MM.1S (cell line): ENCODE measurements at regions not wholly inside any gene's neighbourhood (a gene's known extent, or its start where the extent isn't known, plus 50 kb on each side); places are given as distances from the start of the nearest gene placed in this dataset.

Source experiments
- DNase-seq: peaks from one replicate; pipeline ENCODE4 v3.0.0-alpha.2; 2015
- H2AFZ ChIP-seq: fragments of 300-600 bp; sonication (generic); 2 replicates; pipeline ENCODE4 v1.6.0; 2016; ENCODE audit warnings: antibody characterized with exemption, low read length
- H3F3A ChIP-seq: fragments of 300-600 bp; sonication (generic); 2 replicates; pipeline ENCODE4 v1.6.1; 2016; ENCODE audit warnings: mild to moderate bottlenecking, antibody characterized with exemption, low read length, moderate library complexity, mixed read lengths; ENCODE audit not compliant: insufficient read depth
- H3K27ac ChIP-seq: fragments of 300-600 bp; sonication (generic); 2 replicates; pipeline ENCODE4 v1.5.1; 2016; ENCODE audit warnings: mild to moderate bottlenecking, low read length
- H3K27me3 ChIP-seq: fragments of 300-600 bp; sonication (generic); replicated peaks from 2 replicates; pipeline ENCODE4 v1.6.0; 2016; ENCODE audit warnings: low read length; ENCODE audit not compliant: insufficient read depth
- H3K36me3 ChIP-seq: fragments of 300-600 bp; sonication (generic); replicated peaks from 2 replicates; pipeline ENCODE4 v1.6.1; 2016; ENCODE audit warnings: mild to moderate bottlenecking, low read length, mixed read lengths; ENCODE audit not compliant: insufficient read depth
- H3K4me1 ChIP-seq: fragments of 300-600 bp; sonication (generic); 2 replicates; pipeline ENCODE4 v1.6.1; 2016; ENCODE audit warnings: low read length, mixed read lengths
- H3K4me2 ChIP-seq: fragments of 300-600 bp; sonication (generic); 2 replicates; pipeline ENCODE4 v1.6.0; 2016; ENCODE audit warnings: low read depth, low read length
- H3K4me3 ChIP-seq: fragments of 300-600 bp; sonication (generic); 2 replicates; pipeline ENCODE4 v1.5.1; 2016; ENCODE audit warnings: low read length, mixed read lengths
- H3K79me2 ChIP-seq: fragments of 300-600 bp; sonication (generic); 2 replicates; pipeline ENCODE4 v1.6.1; 2016; ENCODE audit warnings: mixed run types, low read length, mixed read lengths
- H3K9ac ChIP-seq: fragments of 300-600 bp; sonication (generic); 2 replicates; pipeline ENCODE4 v1.6.1; 2016; ENCODE audit warnings: low read length, mixed read lengths
- H3K9me2 ChIP-seq: fragments of 300-600 bp; sonication (generic); replicated peaks from 2 replicates; pipeline ENCODE4 v1.6.1; 2016; ENCODE audit warnings: mild to moderate bottlenecking, low read length, mixed read lengths; ENCODE audit not compliant: insufficient read depth
- H3K9me3 ChIP-seq: fragments of 300-600 bp; sonication (generic); replicated peaks from 2 replicates; pipeline ENCODE4 v1.6.1; 2016; ENCODE audit warnings: mild to moderate bottlenecking, low read length, mixed read lengths; ENCODE audit not compliant: insufficient read depth
- H4K20me1 ChIP-seq: fragments of 300-600 bp; sonication (generic); 2 replicates; pipeline ENCODE4 v1.6.1; 2016; ENCODE audit warnings: mild to moderate bottlenecking, low read length, moderate library complexity, mixed read lengths; ENCODE audit not compliant: insufficient read depth
- CTCF ChIP-seq: fragments of 300-600 bp; sonication (generic); IDR thresholded peaks from 2 replicates; pipeline ENCODE4 v1.5.1; 2016; ENCODE audit warnings: antibody characterized with exemption, low read length, mixed read lengths
- EZH2 ChIP-seq: fragments of 300-600 bp; sonication (generic); optimal IDR thresholded peaks from 2 replicates; pipeline ENCODE3; 2017; ENCODE audit warnings: low read depth, mild to moderate bottlenecking, antibody characterized with exemption, low read length, mixed read lengths
- EZH2phosphoT487 ChIP-seq: fragments of 300-600 bp; sonication (generic); IDR thresholded peaks from 2 replicates; pipeline ENCODE4 v1.6.1; 2018; ENCODE audit warnings: antibody characterized with exemption, low read length

GRCh38 chr5:154112255-154112654 is 73.5 kb downstream of the MFAP3 start:
- no peak overlapping the region for H3K4me2 ChIP-seq

DNA sequence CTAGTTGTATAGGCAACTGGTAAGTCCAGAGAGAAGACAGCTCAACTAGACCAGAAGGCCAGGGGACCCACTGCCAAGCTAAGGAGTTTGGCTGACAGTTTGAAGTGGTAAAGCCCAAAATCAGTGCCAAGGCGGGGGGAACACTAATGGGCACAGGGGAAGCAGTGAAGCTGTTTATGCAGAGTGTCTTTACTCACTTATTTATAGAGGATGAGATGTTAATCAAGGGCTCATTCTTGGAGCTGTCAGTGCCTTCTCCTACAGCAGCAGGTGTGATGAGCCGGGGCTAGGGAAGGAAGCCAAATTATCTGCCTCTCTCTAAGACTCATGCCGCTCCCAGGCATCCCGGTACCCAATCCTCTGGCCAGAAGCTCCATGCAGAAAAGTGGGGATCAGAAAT is 75.2 kb upstream of the GALNT10 start:
- no peak overlapping the region for H3K27ac ChIP-seq
- no peaks in the 10 kb centered on the region for H3K79me2 ChIP-seq
- H3K4me1 ChIP-seq: no peaks in the 10 kb centered on the region
- H3K9me3 ChIP-seq: no peaks in the 10 kb centered on the region
- H3K36me3 ChIP-seq: no peaks in the 10 kb centered on the region
- H3K27me3 ChIP-seq: no peaks in the 10 kb centered on the region
- no peaks in the 10 kb centered on the region for H3K9me2 ChIP-seq
- H2AFZ ChIP-seq: no peak overlapping the region
- no peak overlapping the region for H3K4me2 ChIP-seq
- no peaks in the 10 kb centered on the region for H4K20me1 ChIP-seq
- no peak for TF ChIP-seq CTCF
- TF ChIP-seq EZH2: no peak
- no peak for TF ChIP-seq EZH2phosphoT487
- H3K4me3 ChIP-seq: no peak overlapping the region
- H3F3A ChIP-seq: no peaks in the 10 kb centered on the region
- DNase-seq: no peak
- no peak overlapping the region for H3K9ac ChIP-seq

More at GRCh38 chr5:154112255-154112654, 73.5 kb downstream of the MFAP3 start:
- no peak overlapping the region for H3K4me3 ChIP-seq
- no peak overlapping the region for H3K9ac ChIP-seq
- no peaks in the 10 kb centered on the region for H3K9me3 ChIP-seq
- H3K27me3 ChIP-seq: no peaks in the 10 kb centered on the region
- no peaks in the 10 kb centered on the region for H4K20me1 ChIP-seq
- no peaks in the 10 kb centered on the region for H3K9me2 ChIP-seq
- no peaks in the 10 kb centered on the region for H3K36me3 ChIP-seq
- no peaks in the 10 kb centered on the region for H3K79me2 ChIP-seq
- H3K4me1 ChIP-seq: no peaks in the 10 kb centered on the region
- peak; percentile 28 for DNase-seq
- no peak overlapping the region for H2AFZ ChIP-seq
- no peaks in the 10 kb centered on the region for H3F3A ChIP-seq
- no peak overlapping the region for H3K27ac ChIP-seq
- no peak for TF ChIP-seq CTCF
- TF ChIP-seq EZH2: no peak
- no peak for TF ChIP-seq EZH2phosphoT487

DNA sequence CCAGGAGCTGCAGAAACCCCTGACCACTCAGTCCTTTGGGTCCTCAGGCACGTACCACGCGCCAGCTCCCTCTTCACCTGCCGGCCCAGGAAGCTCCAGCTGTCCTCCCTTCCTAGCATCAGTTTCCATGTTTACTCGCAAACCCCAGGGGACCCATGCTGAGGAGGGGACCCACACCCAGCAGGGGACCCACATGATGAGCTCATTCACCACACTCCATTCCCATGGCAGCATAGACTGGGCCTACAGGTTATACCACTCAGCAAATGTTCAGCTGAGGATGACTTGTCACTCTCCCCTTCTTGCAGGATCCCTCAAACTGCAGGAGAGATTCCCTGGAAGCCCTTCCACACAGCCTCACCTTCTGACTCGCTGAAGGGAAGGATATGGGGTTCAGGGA is 73.5 kb upstream of the GALNT10 start:
- Histone ChIP-seq H3K27me3 (no peaks in the 10 kb centered on the region), H3K79me2 (no peaks in the 10 kb centered on the region), H3K4me1 (no peaks in the 10 kb centered on the region), H2AFZ (no peak overlapping the region), H3K9ac (no peak overlapping the region), H3F3A (no peaks in the 10 kb centered on the region), H3K36me3 (no peaks in the 10 kb centered on the region), H3K4me2 (no peak overlapping the region), H3K9me2 (no peaks in the 10 kb centered on the region), H3K9me3 (no peaks in the 10 kb centered on the region), H4K20me1 (no peaks in the 10 kb centered on the region), H3K27ac (no peak overlapping the region), H3K4me3 (no peak overlapping the region)
- TF ChIP-seq EZH2phosphoT487 (no peak), CTCF (no peak), EZH2 (no peak)
- DNase-seq: no peak
